Epidermal melanocyte (primary cell): ENCODE measurements at regions not wholly inside any gene's neighbourhood (a gene's known extent, or its start where the extent isn't known, plus 50 kb on each side); places are given as distances from the start of the nearest gene placed in this dataset.
"Not testable (repeated sequence)": the region's sequence is repeated elsewhere in the genome, so short reads cannot be mapped to it uniquely, and the experiment has no call there.

Experiments
- DNase-seq: peaks from one replicate; pipeline ENCODE4 v3.0.0; 2011; ENCODE audit warnings: low spot score; ENCODE audit not compliant: insufficient read length

DNA sequence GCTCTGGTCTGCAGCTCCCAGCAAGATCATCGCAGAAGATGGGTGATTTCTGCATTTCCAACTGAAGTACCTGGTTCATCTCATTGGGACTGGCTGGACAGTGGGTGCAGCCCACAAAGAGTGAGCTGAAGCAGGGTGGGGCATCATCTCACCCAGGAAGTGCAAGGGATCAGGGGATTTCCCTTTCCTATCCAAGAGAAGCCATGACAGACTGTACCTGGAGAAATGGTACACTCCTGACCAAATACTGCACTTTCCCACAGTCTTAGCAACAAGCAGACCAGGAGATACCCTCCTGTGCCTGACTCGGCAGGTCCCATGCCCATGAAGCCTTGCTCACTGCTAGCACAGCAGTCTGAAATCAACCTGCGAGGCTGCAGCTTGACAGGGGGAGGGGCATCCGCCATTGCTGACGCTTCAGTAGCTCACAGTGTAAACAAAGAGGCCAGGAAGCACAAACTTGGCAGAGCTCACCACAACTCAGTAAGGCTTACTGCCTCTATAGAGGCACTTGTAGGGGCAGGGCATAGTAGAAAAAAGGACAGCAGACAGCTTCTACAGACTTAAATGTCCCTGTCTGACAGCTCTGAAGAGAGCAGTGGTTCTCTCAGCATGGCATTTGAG lies 60.5 kb downstream of the AREG start:
- DNase-seq: not testable (repeated sequence)

- not testable (repeated sequence) for DNase-seq
These were observed 64.4 kb downstream of the AREG start for GRCh38 chr4:74509363-74509762.

DNA sequence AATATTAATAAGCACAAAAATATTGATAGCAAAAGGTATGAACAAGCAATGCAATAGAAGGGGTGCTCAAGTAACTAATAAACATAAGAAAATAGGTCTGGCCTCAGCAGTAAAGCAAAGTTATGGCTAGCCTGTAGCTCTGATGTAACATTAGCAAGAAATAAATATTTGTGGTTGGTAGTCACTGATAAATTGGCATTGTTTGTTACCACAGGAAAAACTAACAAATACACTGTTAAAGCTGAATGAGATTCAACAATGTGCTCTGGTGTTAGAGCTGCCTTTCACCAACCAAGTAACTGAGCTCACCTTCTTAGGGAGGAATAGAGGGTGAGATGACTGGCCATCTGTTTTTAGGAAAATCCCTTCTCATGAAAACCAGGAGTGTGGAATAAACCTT lies 71.4 kb downstream of the AREG start:
- DNase-seq: no peak

- DNase-seq: no peak
These were observed 73.1 kb downstream of the AREG start for GRCh38 chr4:74517996-74518395.

- no peak for DNase-seq
These were observed 77.5 kb downstream of the AREG start for GRCh38 chr4:74522251-74522991.

DNA sequence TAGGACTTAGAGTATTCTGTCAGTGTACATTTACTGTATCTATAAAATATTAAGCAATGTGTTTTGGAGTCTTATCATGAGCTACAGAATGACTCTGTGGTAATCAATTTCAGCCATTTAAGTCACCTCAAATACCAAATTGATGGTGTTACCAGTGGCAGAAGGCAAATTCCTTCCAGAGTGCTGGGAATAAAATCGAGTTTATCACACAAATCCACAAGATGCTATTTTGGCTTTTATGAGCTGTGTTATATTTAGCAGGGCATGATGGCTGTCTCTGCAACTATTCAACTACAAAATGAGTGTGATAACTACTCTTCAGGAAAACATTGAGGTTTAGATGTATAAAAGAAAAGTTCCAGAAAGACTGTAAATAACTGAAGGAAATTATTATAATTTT lies 78.2 kb downstream of the AREG start:
- no peak for DNase-seq

- no peak for DNase-seq
These were observed 80.0 kb downstream of the AREG start for GRCh38 chr4:74524985-74525384.

DNA sequence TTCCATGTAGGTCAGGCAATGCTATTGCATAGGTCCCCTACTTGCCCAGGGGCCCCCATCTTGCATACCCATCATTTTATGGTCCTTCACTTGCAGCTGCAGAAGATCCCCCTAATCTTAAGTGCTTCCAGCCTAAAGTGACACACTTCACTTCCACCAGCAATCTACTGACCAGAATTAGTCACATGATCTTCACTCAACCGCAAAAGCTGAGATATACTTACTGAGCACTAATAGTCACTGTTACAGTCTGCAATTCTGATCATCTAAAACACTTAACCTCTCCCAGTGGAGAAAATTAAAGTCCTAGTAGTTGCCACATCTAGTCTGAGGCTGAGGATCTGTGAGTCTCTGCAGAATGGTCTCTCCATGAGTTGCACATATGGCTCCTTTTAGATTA lies 82.1 kb downstream of the AREG start:
- no peak for DNase-seq

- DNase-seq: no peak
These were observed 83.2 kb downstream of the AREG start for GRCh38 chr4:74528178-74528577.

GRCh38 chr4:74529284-74530041 lies 84.5 kb downstream of the AREG start:
- no peak for DNase-seq

- DNase-seq: peak; percentile 28
These were observed 87.2 kb downstream of the AREG start for GRCh38 chr4:74531963-74532794.

- DNase-seq: no peak
These were observed 89.2 kb downstream of the AREG start for GRCh38 chr4:74534121-74534520.

- no peak for DNase-seq
These were observed 90.0 kb downstream of the AREG start for GRCh38 chr4:74534936-74535335.

DNA sequence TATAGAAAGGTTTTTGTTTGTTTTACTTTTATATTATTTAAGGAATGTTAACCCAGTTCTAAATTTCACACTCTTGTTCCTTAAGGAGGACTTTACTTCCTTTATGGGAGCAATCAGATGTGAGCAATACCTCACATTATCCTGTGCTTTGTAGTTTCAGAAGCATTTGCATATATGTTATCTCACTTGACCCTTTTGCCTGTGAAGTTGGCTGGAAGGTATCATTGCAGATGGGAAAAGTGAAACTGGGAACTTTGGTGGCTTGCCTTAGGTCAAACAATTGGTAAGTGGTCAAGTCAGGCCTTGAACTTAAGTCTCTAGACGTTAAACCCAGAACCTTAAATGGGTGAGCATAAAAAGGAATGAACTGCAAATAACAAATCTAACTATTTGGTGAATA lies 90.6 kb downstream of the AREG start:
- no peak for DNase-seq

DNA sequence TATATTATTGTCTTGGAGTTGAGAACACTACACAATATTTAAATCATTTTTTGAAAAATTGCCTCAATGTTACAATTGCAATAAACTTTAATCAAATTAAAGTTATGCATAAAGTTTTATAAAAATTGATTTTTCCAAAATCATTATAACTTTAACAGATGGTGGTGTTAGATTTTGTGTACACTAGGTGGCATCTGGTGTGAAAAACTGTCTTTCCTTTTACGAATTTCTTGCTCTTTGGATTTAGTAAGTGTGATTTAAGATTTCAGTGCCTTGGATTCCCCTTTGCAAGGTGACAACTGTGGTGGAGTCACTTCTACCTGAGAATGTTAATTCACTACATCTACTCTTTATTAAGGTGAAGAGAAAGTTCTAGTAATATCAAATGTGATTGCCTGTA lies 91.6 kb downstream of the AREG start:
- DNase-seq: no peak

- no peak for DNase-seq
These were observed 92.5 kb downstream of the AREG start for GRCh38 chr4:74537459-74537858.

GRCh38 chr4:74539044-74539790 lies 94.3 kb downstream of the AREG start:
- DNase-seq: no peak

DNA sequence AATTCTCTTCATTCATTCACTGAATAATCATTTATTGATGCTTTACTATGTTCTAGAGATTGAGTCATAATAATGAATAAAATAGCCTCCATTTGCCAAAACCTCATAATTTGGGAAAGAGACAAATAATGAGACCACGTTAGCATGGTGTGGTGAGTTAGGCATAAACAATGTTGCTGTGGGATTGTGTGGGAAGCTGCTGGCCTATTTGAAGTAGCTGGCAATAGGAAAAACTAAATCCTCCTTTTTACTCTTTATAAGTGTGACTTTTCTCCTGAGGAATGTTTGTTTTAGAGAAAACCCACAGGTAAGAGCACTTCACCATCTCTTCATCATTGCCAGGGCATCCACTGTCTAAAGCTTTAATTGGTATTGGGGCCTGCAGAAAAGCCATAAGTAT lies 95.3 kb downstream of the AREG start:
- no peak for DNase-seq

DNA sequence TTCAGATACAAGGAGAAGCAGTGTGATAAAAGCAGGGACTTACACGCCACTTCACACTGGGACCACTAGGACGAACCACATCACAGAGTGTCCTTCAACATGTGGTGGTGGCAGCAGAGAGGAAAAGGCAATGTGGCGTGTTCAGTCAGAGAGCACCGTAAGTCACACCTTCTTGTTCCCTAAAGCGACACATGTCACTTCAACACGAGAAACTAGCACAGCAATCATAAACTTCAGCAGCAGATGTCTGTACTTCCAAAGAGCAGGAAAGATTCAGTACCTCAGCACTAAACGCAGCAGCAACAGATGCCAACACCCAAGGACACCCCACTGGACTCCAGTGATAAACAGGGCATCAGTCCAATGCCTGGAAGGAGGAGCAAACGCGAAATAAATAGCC lies 96.7 kb downstream of the AREG start:
- no peak for DNase-seq

GRCh38 chr4:74543231-74543781 lies 98.4 kb downstream of the AREG start:
- DNase-seq: no peak

DNA sequence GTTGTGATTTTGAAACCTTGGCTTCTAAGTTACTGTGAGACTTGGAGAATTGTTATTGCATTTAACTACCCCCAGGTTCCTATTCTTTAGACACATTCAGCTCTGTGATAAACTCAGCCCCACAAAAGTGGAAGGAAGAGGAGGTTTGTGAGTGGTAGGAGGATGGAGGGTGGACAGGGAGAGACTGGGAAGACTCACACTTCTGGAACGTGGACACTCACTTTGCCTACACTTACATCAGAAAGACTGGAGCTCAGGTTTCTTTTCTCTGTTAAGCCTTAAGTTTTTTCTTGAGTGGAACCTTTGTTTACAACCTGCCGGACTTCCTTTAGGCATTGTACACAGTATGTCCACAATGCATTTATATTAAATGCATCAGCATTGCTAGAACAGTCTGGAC lies 99.0 kb downstream of the AREG start:
- DNase-seq: no peak
